ENCODE measurements at regions not wholly inside any gene's neighbourhood (a gene's known extent, or its start where the extent isn't known, plus 50 kb on each side); places are given as distances from the start of the nearest gene placed in this dataset.
"Not testable (repeated sequence)": the region's sequence is repeated elsewhere in the genome, so short reads cannot be mapped to it uniquely, and the experiment has no call there.

DNA sequence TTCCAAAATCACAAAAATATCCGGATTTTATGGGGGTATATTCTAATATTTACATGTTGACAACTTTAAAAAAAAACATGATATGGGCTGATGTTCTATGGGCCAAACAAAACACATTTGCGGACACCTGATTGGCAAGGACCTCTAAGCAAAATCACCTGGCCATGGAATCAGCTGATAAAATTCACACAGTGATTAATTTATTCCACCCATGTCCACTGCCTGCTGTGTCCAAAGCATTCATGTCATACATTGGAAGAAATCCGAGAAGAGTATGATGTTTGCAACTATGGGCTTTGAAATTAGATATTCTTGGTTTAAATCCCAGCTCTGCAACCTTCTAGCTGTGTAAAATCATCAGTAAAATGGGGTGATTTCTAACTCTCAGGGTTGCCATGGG, 538.7 kb downstream of the HAPSTR1 start:
- Histone ChIP-seq H3K27me3 (ENCODE audit: control insufficient read depth, insufficient read depth, low read length) (no peaks in the 10 kb centered on the region), H3K4me3 (ENCODE audit: low read depth, low read length) (no peak overlapping the region), H3K36me3 (ENCODE audit: control insufficient read depth, insufficient read depth, low read length) (no peaks in the 10 kb centered on the region)
- CTCF ChIA-PET = interaction anchor here (1.1 kb wide), 1 partner anchor 18 kb away, joined by 3 read pairs; no protein-coding TSS in a partner anchor
- POLR2A ChIA-PET = no interaction called here
- TF ChIP-seq, protein P1, sequence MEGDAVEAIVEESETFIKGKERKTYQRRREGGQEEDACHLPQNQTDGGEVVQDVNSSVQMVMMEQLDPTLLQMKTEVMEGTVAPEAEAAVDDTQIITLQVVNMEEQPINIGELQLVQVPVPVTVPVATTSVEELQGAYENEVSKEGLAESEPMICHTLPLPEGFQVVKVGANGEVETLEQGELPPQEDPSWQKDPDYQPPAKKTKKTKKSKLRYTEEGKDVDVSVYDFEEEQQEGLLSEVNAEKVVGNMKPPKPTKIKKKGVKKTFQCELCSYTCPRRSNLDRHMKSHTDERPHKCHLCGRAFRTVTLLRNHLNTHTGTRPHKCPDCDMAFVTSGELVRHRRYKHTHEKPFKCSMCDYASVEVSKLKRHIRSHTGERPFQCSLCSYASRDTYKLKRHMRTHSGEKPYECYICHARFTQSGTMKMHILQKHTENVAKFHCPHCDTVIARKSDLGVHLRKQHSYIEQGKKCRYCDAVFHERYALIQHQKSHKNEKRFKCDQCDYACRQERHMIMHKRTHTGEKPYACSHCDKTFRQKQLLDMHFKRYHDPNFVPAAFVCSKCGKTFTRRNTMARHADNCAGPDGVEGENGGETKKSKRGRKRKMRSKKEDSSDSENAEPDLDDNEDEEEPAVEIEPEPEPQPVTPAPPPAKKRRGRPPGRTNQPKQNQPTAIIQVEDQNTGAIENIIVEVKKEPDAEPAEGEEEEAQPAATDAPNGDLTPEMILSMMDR (IDR thresholded peaks at IDR 0.05; ENCODE audit: insufficient read depth, low read depth, low read length) = no peak
- no peak for DNase-seq (ENCODE audit: low read depth)

DNA sequence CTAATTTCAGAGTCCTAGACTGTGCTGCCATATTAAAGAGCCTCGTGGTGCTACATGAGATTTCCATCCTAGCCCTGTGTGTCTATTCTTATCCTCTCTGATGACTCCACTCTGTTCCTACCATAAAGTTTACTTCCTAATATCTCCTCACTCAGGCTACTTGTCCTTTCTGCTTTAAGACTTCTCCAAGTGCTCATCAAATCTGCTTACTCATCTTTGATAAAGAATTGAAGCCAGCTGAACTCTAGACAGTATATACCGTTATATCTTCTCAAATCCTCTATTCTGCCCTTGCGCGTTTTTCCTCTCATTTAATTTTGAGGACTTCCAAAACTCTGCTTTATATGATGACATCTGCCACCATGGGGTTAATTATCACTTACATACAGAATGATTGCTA, 539.5 kb downstream of the HAPSTR1 start:
- TF ChIP-seq, protein P1 (IDR thresholded peaks at IDR 0.05; ENCODE audit: insufficient read depth, low read depth, low read length) = no peak
- POLR2A ChIA-PET = no interaction called here
- CTCF ChIA-PET = no interaction called here
- Histone ChIP-seq H3K4me3 (ENCODE audit: low read depth, low read length) (no peak overlapping the region), H3K27me3 (ENCODE audit: control insufficient read depth, insufficient read depth, low read length) (no peaks in the 10 kb centered on the region), H3K36me3 (ENCODE audit: control insufficient read depth, insufficient read depth, low read length) (no peaks in the 10 kb centered on the region)
- DNase-seq (ENCODE audit: low read depth) = no peak

DNA sequence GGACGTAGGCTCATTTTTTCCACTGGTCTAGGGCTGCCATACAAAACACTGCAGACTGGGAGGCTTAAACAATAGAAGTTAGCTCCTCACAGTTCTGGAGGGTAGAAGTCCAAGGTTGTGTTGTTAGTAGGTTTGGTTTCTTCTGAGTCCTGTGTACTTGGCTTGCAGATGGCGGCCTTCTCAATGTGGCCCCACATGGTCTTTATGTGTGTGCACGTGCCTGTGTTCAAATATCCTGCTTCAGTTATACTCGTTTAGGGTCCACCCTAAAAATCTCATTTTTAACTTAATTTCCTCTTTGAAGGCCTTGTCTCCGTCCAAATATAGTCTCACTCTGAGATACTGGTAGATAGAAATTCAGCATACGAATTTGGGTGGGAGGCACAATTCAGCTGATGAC, 542.4 kb downstream of the HAPSTR1 start:
- POLR2A ChIA-PET = no interaction called here
- CTCF ChIA-PET = no interaction called here
- Histone ChIP-seq H3K27me3 (ENCODE audit: control insufficient read depth, insufficient read depth, low read length) (no peaks in the 10 kb centered on the region), H3K4me3 (ENCODE audit: low read depth, low read length) (no peak overlapping the region), H3K36me3 (ENCODE audit: control insufficient read depth, insufficient read depth, low read length) (no peaks in the 10 kb centered on the region)
- no peak for DNase-seq (ENCODE audit: low read depth)
- TF ChIP-seq, protein P1 (IDR thresholded peaks at IDR 0.05; ENCODE audit: insufficient read depth, low read depth, low read length) = no peak

DNA sequence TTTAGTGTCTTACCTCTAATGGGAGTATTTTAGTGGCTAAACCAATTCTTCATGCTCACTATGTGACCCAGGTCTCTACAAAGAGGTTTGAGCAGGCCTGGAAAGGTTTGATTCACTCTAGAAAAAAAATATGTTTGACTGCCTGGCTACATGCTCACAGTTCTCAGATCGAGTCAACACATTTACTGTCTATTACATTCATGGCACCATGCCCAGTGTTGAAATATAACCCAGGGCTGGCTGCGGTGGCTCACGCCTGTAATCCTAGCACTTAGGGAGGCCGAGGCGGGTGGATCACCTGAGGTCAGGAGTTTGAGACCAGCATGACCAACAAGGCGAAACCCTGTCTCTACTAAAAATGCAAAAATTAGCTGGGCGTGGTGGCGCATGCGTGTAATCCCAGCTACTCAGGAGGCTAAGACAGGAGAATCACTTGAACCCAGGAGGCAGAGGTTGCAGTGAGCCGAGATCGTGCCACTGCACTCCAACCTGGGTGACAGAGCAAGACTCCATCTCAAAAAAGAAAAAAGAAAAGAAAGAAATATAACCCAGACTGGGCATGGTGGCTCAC, 543.8 kb downstream of the HAPSTR1 start:
- H3K27me3 ChIP-seq (ENCODE audit: control insufficient read depth, insufficient read depth, low read length); H3K4me3 ChIP-seq (ENCODE audit: low read depth, low read length); DNase-seq (ENCODE audit: low read depth); H3K36me3 ChIP-seq (ENCODE audit: control insufficient read depth, insufficient read depth, low read length); POLR2A ChIA-PET: not testable (repeated sequence)
- CTCF ChIA-PET = interaction anchor here (1.9 kb wide), 1 partner anchor 13 kb away, joined by 5 read pairs; no protein-coding TSS in a partner anchor

DNA sequence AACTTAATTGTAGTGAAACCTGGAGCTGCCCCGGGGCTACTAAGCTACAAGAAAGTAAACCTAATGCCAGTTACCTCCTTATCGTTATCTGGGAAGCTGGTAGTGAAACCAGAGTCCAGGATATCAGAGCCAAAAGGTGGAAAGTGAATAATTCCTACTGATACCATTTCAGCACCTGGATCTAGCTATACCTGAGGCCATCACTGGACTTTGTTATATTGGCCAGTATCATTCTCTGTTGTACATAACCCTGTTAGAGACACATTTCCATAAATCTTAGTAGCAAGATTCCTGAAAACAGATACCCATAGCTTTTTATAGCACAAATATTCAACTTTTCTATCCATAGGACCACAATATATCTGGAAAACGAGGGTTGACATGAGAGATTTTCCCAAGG, 538.0 kb downstream of the GRIN2A start:
- POLR2A ChIA-PET = no interaction called here
- CTCF ChIA-PET = no interaction called here
- TF ChIP-seq, protein P1 (IDR thresholded peaks at IDR 0.05; ENCODE audit: insufficient read depth, low read depth, low read length) = no peak
- no peak for DNase-seq (ENCODE audit: low read depth)
- no peak overlapping the region for H3K4me3 ChIP-seq (ENCODE audit: low read depth, low read length)
- H3K36me3 ChIP-seq (ENCODE audit: control insufficient read depth, insufficient read depth, low read length) = no peaks in the 10 kb centered on the region
- H3K27me3 ChIP-seq (ENCODE audit: control insufficient read depth, insufficient read depth, low read length) = no peaks in the 10 kb centered on the region

DNA sequence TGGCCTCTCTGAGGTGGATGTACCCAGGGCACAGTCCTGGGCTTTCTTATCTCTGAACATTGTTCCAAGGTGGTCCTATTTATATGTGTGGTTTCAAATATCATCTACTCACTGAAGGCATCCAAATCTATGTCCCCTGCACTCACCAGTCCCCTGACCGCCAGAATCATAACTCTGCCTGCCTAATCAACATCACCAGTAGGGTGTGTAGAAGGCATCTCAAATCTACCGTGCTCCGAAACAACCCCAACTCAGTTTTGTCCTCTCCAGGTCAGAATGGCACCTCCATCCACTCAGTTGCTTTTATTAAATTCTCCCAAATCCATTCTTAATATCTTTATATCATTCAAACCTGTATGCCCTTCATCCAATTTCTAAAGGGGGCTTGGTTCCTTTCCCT, 536.3 kb downstream of the GRIN2A start:
- Histone ChIP-seq H3K4me3 (ENCODE audit: low read depth, low read length) (no peak overlapping the region), H3K36me3 (ENCODE audit: control insufficient read depth, insufficient read depth, low read length) (no peaks in the 10 kb centered on the region), H3K27me3 (ENCODE audit: control insufficient read depth, insufficient read depth, low read length) (no peaks in the 10 kb centered on the region)
- TF ChIP-seq, protein P1 (IDR thresholded peaks at IDR 0.05; ENCODE audit: insufficient read depth, low read depth, low read length) = no peak
- ChIA-PET CTCF (no interaction called here), POLR2A (no interaction called here)
- DNase-seq (ENCODE audit: low read depth) = no peak

Data from BJ (cell line).